ENCODE measurements at regions not wholly inside any gene's neighbourhood (a gene's known extent, or its start where the extent isn't known, plus 50 kb on each side); places are given as distances from the start of the nearest gene placed in this dataset.

DNA sequence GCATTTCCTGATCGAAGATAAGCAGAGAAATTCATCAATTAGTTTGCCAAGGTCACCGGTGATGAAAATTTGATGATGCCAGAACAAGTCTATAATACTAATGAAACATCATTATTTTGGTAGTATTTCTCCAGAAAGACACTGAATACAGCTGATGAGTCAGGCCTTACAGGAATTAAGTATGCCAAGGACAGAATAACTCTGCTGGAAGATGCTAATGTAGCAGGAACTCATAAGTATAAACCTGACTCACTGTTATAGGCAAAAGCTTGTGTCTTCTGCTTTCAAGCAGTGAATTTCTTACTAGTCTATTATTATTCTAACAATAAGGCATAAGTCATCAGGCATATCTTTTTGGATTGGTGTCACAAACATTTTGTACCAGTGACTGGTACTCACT is 1825.1 kb upstream of the IGFBP7 start:
- H3K27me3 Mint-ChIP-seq (ENCODE audit: low read depth): no peaks in the 10 kb centered on the region
- no peak overlapping the region for H3K4me3 Mint-ChIP-seq
- no peak overlapping the region for H3K27ac Mint-ChIP-seq
- no peak for TF ChIP-seq CBFB (CRISPR knock-in tag; IDR thresholded peaks at IDR 0.05; ENCODE audit: low read depth)
- no peak for TF ChIP-seq TP53 (CRISPR knock-in tag; IDR thresholded peaks at IDR 0.05)
- TF ChIP-seq FOXJ3 (CRISPR knock-in tag; IDR thresholded peaks at IDR 0.05; ENCODE audit: borderline replicate concordance): no peak
- no peak for TF ChIP-seq FOXK1 (CRISPR knock-in tag; IDR thresholded peaks at IDR 0.05)
- TF ChIP-seq, protein P1, sequence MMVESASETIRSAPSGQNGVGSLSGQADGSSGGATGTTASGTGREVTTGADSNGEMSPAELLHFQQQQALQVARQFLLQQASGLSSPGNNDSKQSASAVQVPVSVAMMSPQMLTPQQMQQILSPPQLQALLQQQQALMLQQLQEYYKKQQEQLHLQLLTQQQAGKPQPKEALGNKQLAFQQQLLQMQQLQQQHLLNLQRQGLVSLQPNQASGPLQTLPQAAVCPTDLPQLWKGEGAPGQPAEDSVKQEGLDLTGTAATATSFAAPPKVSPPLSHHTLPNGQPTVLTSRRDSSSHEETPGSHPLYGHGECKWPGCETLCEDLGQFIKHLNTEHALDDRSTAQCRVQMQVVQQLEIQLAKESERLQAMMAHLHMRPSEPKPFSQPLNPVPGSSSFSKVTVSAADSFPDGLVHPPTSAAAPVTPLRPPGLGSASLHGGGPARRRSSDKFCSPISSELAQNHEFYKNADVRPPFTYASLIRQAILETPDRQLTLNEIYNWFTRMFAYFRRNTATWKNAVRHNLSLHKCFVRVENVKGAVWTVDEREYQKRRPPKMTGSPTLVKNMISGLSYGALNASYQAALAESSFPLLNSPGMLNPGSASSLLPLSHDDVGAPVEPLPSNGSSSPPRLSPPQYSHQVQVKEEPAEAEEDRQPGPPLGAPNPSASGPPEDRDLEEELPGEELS (CRISPR knock-in tag; IDR thresholded peaks at IDR 0.05): no peak
- no peak for TF ChIP-seq MYBL2 (CRISPR knock-in tag; IDR thresholded peaks at IDR 0.05)
- TF ChIP-seq, protein P2, sequence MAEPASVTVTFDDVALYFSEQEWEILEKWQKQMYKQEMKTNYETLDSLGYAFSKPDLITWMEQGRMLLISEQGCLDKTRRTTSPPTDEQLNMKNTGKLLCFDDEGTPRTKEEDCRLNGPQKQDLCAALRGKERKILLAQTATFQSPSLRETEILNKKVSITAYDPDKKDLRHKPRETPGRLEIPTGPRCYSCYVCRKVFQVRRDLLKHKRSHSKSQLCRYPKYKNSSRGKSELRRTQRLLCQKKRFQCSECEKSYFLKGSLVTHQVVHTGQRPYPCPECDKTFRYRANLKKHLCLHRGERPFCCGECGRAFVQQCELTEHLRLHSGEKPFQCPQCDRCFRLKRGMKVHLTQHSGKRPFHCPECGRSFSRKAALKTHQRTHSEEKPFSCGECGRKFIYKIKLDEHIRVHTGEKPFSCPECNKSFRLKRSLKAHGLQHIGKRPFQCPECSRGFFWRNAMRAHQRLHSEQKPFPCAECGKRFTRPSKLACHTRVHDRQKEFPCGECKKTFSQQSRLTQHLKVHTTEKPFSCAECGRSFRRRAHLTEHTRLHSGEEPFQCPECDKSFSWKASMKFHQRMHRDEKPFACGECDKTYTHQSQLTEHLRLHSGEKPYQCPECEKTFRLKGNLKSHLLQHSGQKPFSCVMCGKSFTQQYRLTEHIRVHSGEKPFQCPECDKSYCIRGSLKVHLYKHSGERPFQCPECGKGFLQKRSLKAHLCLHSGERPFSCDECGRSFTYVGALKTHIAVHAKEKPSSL (CRISPR knock-in tag; conservative IDR thresholded peaks at IDR 0.05): no peak
- no peak for TF ChIP-seq OVOL2 (CRISPR knock-in tag; IDR thresholded peaks at IDR 0.05; ENCODE audit: borderline replicate concordance)
- TF ChIP-seq NR3C1 (CRISPR knock-in tag; conservative IDR thresholded peaks at IDR 0.05; ENCODE audit: low read depth): no peak
- TF ChIP-seq, protein P3, sequence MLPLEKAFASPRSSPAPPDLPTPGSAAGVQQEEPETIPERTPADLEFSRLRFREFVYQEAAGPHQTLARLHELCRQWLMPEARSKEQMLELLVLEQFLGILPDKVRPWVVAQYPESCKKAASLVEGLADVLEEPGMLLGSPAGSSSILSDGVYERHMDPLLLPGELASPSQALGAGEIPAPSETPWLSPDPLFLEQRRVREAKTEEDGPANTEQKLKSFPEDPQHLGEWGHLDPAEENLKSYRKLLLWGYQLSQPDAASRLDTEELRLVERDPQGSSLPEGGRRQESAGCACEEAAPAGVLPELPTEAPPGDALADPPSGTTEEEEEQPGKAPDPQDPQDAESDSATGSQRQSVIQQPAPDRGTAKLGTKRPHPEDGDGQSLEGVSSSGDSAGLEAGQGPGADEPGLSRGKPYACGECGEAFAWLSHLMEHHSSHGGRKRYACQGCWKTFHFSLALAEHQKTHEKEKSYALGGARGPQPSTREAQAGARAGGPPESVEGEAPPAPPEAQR (CRISPR knock-in tag; IDR thresholded peaks at IDR 0.05): no peak
- TF ChIP-seq, protein P4, sequence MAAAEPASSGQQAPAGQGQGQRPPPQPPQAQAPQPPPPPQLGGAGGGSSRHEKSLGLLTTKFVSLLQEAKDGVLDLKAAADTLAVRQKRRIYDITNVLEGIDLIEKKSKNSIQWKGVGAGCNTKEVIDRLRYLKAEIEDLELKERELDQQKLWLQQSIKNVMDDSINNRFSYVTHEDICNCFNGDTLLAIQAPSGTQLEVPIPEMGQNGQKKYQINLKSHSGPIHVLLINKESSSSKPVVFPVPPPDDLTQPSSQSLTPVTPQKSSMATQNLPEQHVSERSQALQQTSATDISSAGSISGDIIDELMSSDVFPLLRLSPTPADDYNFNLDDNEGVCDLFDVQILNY (CRISPR knock-in tag; IDR thresholded peaks at IDR 0.05): no peak
- TF ChIP-seq GTF2I (CRISPR knock-in tag; conservative IDR thresholded peaks at IDR 0.05): no peak
- peaks cover 10% of the 10 kb centered on the region for H3K9me3 Mint-ChIP-seq
- DNase-seq (ENCODE audit: low spot score) (no peak), ATAC-seq (no peak)
- H3K4me1 Mint-ChIP-seq: peaks cover 12% of the 10 kb centered on the region
- ChIA-PET POLR2A (no interaction called here), CTCF (no interaction called here)
- H3K36me3 Mint-ChIP-seq: peaks cover 6% of the 10 kb centered on the region

DNA sequence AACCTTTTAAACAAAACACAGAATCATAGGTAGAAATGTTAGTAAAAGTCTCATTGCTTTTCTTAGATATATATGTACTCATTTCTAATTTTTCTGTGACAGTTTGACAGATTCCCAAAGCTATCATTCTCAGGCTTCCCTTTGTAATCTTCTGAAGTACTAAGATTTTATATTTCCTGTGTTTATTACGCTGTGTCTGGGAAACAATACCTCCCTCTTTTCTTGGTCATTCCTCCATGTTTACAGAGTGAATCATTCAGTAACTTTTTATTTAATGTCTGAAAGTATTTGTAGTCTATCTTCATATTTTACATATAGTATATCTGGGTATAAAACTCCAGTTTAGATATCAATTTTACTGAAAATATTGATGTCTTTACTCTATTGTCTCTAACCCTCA is 1826.3 kb upstream of the IGFBP7 start:
- Mint-ChIP-seq H3K27ac (no peak overlapping the region), H3K4me3 (no peak overlapping the region), H3K4me1 (peaks cover 12% of the 10 kb centered on the region), H3K27me3 (ENCODE audit: low read depth) (no peaks in the 10 kb centered on the region), H3K9me3 (peaks cover 3% of the 10 kb centered on the region), H3K36me3 (no peaks in the 10 kb centered on the region)
- POLR2A ChIA-PET: no interaction called here
- no peak for ATAC-seq
- no peak for DNase-seq (ENCODE audit: low spot score)
- CTCF ChIA-PET: no interaction called here
- TF ChIP-seq, protein P5, sequence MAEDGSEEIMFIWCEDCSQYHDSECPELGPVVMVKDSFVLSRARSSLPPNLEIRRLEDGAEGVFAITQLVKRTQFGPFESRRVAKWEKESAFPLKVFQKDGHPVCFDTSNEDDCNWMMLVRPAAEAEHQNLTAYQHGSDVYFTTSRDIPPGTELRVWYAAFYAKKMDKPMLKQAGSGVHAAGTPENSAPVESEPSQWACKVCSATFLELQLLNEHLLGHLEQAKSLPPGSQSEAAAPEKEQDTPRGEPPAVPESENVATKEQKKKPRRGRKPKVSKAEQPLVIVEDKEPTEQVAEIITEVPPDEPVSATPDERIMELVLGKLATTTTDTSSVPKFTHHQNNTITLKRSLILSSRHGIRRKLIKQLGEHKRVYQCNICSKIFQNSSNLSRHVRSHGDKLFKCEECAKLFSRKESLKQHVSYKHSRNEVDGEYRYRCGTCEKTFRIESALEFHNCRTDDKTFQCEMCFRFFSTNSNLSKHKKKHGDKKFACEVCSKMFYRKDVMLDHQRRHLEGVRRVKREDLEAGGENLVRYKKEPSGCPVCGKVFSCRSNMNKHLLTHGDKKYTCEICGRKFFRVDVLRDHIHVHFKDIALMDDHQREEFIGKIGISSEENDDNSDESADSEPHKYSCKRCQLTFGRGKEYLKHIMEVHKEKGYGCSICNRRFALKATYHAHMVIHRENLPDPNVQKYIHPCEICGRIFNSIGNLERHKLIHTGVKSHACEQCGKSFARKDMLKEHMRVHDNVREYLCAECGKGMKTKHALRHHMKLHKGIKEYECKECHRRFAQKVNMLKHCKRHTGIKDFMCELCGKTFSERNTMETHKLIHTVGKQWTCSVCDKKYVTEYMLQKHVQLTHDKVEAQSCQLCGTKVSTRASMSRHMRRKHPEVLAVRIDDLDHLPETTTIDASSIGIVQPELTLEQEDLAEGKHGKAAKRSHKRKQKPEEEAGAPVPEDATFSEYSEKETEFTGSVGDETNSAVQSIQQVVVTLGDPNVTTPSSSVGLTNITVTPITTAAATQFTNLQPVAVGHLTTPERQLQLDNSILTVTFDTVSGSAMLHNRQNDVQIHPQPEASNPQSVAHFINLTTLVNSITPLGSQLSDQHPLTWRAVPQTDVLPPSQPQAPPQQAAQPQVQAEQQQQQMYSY (CRISPR knock-in tag; IDR thresholded peaks at IDR 0.05): no peak
- TF ChIP-seq, protein P6, sequence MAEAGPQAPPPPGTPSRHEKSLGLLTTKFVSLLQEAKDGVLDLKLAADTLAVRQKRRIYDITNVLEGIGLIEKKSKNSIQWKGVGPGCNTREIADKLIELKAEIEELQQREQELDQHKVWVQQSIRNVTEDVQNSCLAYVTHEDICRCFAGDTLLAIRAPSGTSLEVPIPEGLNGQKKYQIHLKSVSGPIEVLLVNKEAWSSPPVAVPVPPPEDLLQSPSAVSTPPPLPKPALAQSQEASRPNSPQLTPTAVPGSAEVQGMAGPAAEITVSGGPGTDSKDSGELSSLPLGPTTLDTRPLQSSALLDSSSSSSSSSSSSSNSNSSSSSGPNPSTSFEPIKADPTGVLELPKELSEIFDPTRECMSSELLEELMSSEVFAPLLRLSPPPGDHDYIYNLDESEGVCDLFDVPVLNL (CRISPR knock-in tag; IDR thresholded peaks at IDR 0.05; ENCODE audit: borderline replicate concordance, low read depth): no peak
- TF ChIP-seq OVOL2 (CRISPR knock-in tag; IDR thresholded peaks at IDR 0.05; ENCODE audit: borderline replicate concordance) (no peak), ZNF138 (CRISPR knock-in tag; conservative IDR thresholded peaks at IDR 0.05) (no peak)
- TF ChIP-seq, protein P7, sequence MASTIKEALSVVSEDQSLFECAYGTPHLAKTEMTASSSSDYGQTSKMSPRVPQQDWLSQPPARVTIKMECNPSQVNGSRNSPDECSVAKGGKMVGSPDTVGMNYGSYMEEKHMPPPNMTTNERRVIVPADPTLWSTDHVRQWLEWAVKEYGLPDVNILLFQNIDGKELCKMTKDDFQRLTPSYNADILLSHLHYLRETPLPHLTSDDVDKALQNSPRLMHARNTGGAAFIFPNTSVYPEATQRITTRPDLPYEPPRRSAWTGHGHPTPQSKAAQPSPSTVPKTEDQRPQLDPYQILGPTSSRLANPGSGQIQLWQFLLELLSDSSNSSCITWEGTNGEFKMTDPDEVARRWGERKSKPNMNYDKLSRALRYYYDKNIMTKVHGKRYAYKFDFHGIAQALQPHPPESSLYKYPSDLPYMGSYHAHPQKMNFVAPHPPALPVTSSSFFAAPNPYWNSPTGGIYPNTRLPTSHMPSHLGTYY (CRISPR knock-in tag; IDR thresholded peaks at IDR 0.05): no peak
- TF ChIP-seq, protein P8, sequence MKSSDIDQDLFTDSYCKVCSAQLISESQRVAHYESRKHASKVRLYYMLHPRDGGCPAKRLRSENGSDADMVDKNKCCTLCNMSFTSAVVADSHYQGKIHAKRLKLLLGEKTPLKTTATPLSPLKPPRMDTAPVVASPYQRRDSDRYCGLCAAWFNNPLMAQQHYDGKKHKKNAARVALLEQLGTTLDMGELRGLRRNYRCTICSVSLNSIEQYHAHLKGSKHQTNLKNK (CRISPR knock-in tag; IDR thresholded peaks at IDR 0.05): no peak
- TF ChIP-seq, protein P9, sequence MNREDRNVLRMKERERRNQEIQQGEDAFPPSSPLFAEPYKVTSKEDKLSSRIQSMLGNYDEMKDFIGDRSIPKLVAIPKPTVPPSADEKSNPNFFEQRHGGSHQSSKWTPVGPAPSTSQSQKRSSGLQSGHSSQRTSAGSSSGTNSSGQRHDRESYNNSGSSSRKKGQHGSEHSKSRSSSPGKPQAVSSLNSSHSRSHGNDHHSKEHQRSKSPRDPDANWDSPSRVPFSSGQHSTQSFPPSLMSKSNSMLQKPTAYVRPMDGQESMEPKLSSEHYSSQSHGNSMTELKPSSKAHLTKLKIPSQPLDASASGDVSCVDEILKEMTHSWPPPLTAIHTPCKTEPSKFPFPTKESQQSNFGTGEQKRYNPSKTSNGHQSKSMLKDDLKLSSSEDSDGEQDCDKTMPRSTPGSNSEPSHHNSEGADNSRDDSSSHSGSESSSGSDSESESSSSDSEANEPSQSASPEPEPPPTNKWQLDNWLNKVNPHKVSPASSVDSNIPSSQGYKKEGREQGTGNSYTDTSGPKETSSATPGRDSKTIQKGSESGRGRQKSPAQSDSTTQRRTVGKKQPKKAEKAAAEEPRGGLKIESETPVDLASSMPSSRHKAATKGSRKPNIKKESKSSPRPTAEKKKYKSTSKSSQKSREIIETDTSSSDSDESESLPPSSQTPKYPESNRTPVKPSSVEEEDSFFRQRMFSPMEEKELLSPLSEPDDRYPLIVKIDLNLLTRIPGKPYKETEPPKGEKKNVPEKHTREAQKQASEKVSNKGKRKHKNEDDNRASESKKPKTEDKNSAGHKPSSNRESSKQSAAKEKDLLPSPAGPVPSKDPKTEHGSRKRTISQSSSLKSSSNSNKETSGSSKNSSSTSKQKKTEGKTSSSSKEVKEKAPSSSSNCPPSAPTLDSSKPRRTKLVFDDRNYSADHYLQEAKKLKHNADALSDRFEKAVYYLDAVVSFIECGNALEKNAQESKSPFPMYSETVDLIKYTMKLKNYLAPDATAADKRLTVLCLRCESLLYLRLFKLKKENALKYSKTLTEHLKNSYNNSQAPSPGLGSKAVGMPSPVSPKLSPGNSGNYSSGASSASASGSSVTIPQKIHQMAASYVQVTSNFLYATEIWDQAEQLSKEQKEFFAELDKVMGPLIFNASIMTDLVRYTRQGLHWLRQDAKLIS (CRISPR knock-in tag; IDR thresholded peaks at IDR 0.05; ENCODE audit: borderline replicate concordance): no peak

Measured in WTC11 (cell line).